HG02763 (cell line): ENCODE measurements at regions not wholly inside any gene's neighbourhood (a gene's known extent, or its start where the extent isn't known, plus 50 kb on each side); places are given as distances from the start of the nearest gene placed in this dataset.

Source experiments
- ATAC-seq: cut with Tn5 transposase; IDR thresholded peaks from one replicate; pipeline ENCODE4 v1.9.1; 2021; ENCODE audit warnings: mild to moderate bottlenecking, moderate library complexity; ENCODE audit not compliant: unreplicated experiment

GRCh38 chr6:74782346-74782745, 423.5 kb downstream of the COL12A1 start:
- ATAC-seq, result no peak

- no peak for ATAC-seq
Observed at GRCh38 chr6:74780831-74781230, 425.0 kb downstream of the COL12A1 start.

- ATAC-seq, result no peak
Observed at GRCh38 chr6:74768738-74769137, 437.1 kb downstream of the COL12A1 start.

- no peak for ATAC-seq
Observed at GRCh38 chr6:74768120-74768519, 437.7 kb downstream of the COL12A1 start.

GRCh38 chr6:74765486-74765885, 440.4 kb downstream of the COL12A1 start:
- no peak for ATAC-seq

GRCh38 chr6:74764486-74764885, 441.4 kb downstream of the COL12A1 start:
- no peak for ATAC-seq

- no peak for ATAC-seq
Observed at GRCh38 chr6:74762841-74763240, 443.0 kb downstream of the COL12A1 start.

GRCh38 chr6:74757813-74758212, 448.0 kb downstream of the COL12A1 start:
- no peak for ATAC-seq

- ATAC-seq, result no peak
Observed at GRCh38 chr6:74756923-74757322, 448.9 kb downstream of the COL12A1 start.

- ATAC-seq, result no peak
Observed at GRCh38 chr6:74755778-74756177, 450.1 kb downstream of the COL12A1 start.

- ATAC-seq, result no peak
Observed at GRCh38 chr6:74755196-74755595, 450.7 kb downstream of the COL12A1 start.

GRCh38 chr6:74753883-74754600, 451.8 kb downstream of the COL12A1 start:
- ATAC-seq, result no peak

- ATAC-seq, result no peak
Observed at GRCh38 chr6:74752303-74752702, 453.6 kb downstream of the COL12A1 start.

- ATAC-seq, result no peak
Observed at GRCh38 chr6:74750826-74751225, 455.0 kb downstream of the COL12A1 start.

GRCh38 chr6:74749211-74750147, 456.4 kb downstream of the COL12A1 start:
- peak; percentile 54 for ATAC-seq

GRCh38 chr6:74745670-74746069, 460.2 kb downstream of the COL12A1 start:
- ATAC-seq, result no peak

GRCh38 chr6:74742793-74743508, 462.9 kb downstream of the COL12A1 start:
- ATAC-seq, result peak; percentile 83

- ATAC-seq, result no peak
Observed at GRCh38 chr6:74741646-74742045, 464.2 kb downstream of the COL12A1 start.

- ATAC-seq, result no peak
Observed at GRCh38 chr6:74735304-74735703, 470.5 kb downstream of the COL12A1 start.

GRCh38 chr6:74734901-74735300, 471.0 kb downstream of the COL12A1 start:
- ATAC-seq, result no peak
